ENCODE measurements at regions not wholly inside any gene's neighbourhood (a gene's known extent, or its start where the extent isn't known, plus 50 kb on each side); places are given as distances from the start of the nearest gene placed in this dataset.
A peak's percentile ranks its signal among the peaks of the same experiment; 100 is the strongest.

DNA sequence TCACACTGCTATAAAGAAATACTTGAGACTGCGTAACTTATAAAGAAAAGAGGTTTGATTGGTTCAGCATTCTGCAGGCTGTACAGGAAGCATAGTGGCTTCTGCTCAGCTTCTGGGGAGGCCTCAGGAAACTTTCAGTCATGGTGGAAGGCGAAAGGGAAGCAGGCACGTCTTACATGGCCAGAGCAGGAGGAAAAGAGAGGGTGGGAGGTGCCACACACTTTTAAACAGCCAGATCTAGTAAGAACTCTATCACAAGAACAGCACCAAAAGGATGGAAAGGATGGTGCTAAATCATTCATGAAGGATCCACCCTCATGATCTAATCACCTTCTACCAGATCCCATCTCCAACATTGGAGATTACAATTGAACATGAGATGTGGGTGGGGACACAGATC is 145.5 kb upstream of the OSR1 start:
- H3K4me1 ChIP-seq (ENCODE audit: control insufficient read depth, insufficient read depth, low read length): no peaks in the 10 kb centered on the region
- no peak overlapping the region for H3K4me3 ChIP-seq (ENCODE audit: low read depth, low read length)
- no peak overlapping the region for H3K27ac ChIP-seq (ENCODE audit: low read depth, low read length)
- no peaks in the 10 kb centered on the region for H3K36me3 ChIP-seq (ENCODE audit: control insufficient read depth, insufficient read depth, low read length)
- H3K9ac ChIP-seq (ENCODE audit: low read length): no peak overlapping the region
- no peaks in the 10 kb centered on the region for H3K9me3 ChIP-seq (ENCODE audit: control insufficient read depth, insufficient read depth, low read depth, low read length)
- no peaks in the 10 kb centered on the region for H3K27me3 ChIP-seq (ENCODE audit: control insufficient read depth, insufficient read depth, low read length)

DNA sequence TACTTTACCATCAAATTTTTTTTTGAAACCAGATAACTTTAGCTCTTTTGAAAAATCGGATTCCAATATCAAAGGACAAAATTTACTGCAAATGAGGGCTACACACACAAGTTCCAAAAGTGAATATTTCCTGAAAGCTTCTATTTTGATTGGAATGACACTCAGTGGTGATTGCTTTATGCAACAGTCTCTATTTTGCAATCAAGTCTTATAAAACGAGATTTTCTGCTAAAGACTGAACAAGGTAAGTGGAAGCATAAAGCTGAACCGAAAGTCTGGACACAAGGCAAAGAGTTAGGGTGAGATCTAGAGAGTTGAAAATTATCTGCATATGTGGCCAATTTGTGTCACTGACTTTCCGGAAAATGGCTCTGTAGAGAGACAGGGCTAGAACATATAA is 145.0 kb upstream of the OSR1 start:
- H3K27me3 ChIP-seq (ENCODE audit: control insufficient read depth, insufficient read depth, low read length): no peaks in the 10 kb centered on the region
- no peaks in the 10 kb centered on the region for H3K36me3 ChIP-seq (ENCODE audit: control insufficient read depth, insufficient read depth, low read length)
- no peak overlapping the region for H3K9ac ChIP-seq (ENCODE audit: low read length)
- no peaks in the 10 kb centered on the region for H3K4me1 ChIP-seq (ENCODE audit: control insufficient read depth, insufficient read depth, low read length)
- H3K4me3 ChIP-seq (ENCODE audit: low read depth, low read length): no peak overlapping the region
- H3K9me3 ChIP-seq (ENCODE audit: control insufficient read depth, insufficient read depth, low read depth, low read length): no peaks in the 10 kb centered on the region
- H3K27ac ChIP-seq (ENCODE audit: low read depth, low read length): no peak overlapping the region

DNA sequence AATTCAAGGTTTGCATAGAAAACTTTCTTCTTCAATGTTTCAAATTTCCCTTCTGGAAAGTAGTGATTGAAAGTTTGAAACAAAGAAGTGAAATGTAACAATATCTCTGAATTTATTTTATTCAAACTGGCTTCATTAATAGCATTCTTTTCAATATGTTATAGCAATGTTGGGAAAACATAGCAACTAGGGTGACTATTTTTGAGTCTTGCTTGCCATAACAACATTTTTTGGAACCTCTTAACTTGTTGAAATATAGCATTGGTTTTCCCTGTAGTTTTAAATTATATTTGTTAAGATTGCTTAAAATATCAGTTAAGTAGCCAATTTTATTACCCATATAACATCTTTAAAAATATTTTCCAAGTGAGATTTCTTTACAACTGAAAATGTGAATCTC is 141.7 kb upstream of the OSR1 start:
- no peak overlapping the region for H3K4me3 ChIP-seq (ENCODE audit: low read depth, low read length)
- H3K9ac ChIP-seq (ENCODE audit: low read length): no peak overlapping the region
- H3K27me3 ChIP-seq (ENCODE audit: control insufficient read depth, insufficient read depth, low read length): no peaks in the 10 kb centered on the region
- H3K27ac ChIP-seq (ENCODE audit: low read depth, low read length): no peak overlapping the region
- no peaks in the 10 kb centered on the region for H3K9me3 ChIP-seq (ENCODE audit: control insufficient read depth, insufficient read depth, low read depth, low read length)
- no peaks in the 10 kb centered on the region for H3K36me3 ChIP-seq (ENCODE audit: control insufficient read depth, insufficient read depth, low read length)
- no peaks in the 10 kb centered on the region for H3K4me1 ChIP-seq (ENCODE audit: control insufficient read depth, insufficient read depth, low read length)

DNA sequence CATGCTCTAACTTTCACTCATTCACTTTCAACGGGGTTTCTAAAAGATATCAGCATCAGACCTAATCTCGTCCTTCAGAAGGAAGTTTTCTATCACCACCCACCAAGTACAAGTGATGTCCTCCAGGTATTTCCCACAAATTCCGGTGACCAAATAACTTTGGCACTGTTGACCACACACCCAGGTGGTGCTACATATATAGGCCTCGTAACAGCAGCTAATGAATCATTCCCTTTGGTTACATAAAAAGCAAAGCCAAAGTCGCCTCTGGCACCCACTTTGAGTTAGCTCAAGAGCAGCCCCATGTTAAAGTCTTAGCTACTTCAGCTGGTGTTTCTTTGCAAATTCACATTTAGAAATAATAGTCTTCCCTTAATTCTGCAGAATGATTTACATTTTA is 138.2 kb upstream of the OSR1 start:
- H3K9ac ChIP-seq (ENCODE audit: low read length): no peak overlapping the region

DNA sequence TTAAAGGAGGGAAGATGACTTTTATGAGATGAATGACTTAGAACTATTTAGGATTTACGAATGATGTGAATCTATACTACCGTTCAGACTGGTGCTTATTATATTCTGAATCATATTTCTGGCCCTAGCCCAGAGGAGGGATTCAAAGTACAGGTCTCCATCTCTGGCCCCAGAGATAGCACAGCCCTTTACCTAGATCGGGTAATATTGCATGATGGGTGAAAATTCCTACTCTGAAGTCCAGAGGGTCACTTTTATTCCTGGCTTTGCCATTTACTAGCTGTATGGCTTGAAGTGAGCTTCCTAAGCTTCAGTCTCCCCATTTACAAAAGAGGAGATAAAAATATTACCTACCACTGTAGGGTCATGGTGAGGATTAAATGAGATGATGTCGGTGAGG is 135.8 kb upstream of the OSR1 start:
- Histone ChIP-seq H3K27me3 (ENCODE audit: control insufficient read depth, insufficient read depth, low read length) (no peaks in the 10 kb centered on the region), H3K9ac (ENCODE audit: low read length) (no peak overlapping the region), H3K36me3 (ENCODE audit: control insufficient read depth, insufficient read depth, low read length) (no peaks in the 10 kb centered on the region), H3K9me3 (ENCODE audit: control insufficient read depth, insufficient read depth, low read depth, low read length) (no peaks in the 10 kb centered on the region), H3K4me3 (ENCODE audit: low read depth, low read length) (no peak overlapping the region), H3K27ac (ENCODE audit: low read depth, low read length) (no peak overlapping the region), H3K4me1 (ENCODE audit: control insufficient read depth, insufficient read depth, low read length) (no peaks in the 10 kb centered on the region)

More for the DNA sequence above, 138.2 kb upstream of the OSR1 start:
- Histone ChIP-seq H3K27ac (ENCODE audit: low read depth, low read length) (no peak overlapping the region), H3K36me3 (ENCODE audit: control insufficient read depth, insufficient read depth, low read length) (no peaks in the 10 kb centered on the region), H3K4me3 (ENCODE audit: low read depth, low read length) (no peak overlapping the region), H3K27me3 (ENCODE audit: control insufficient read depth, insufficient read depth, low read length) (no peaks in the 10 kb centered on the region), H3K9me3 (ENCODE audit: control insufficient read depth, insufficient read depth, low read depth, low read length) (no peaks in the 10 kb centered on the region), H3K4me1 (ENCODE audit: control insufficient read depth, insufficient read depth, low read length) (no peaks in the 10 kb centered on the region)

DNA sequence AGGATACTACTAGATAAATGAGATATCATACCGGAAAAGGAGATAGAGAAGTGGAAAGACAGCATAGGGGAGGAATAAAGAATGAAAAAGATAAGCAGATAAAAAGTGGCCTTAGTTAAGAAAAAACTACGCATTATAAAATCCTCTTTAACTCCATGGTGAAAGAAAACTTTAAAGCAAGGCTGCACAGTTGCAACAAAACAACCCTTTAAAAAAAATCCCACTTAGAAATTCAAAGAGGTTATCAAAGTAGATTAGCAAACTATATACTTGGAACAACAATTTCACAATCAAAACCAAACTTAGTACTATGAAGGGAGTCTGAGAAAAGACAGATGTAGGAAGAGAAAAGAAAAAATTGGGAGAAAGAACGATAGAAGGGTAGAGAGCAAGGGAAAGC is 133.4 kb upstream of the OSR1 start:
- H3K4me1 ChIP-seq (ENCODE audit: control insufficient read depth, insufficient read depth, low read length): no peaks in the 10 kb centered on the region
- H3K36me3 ChIP-seq (ENCODE audit: control insufficient read depth, insufficient read depth, low read length): no peaks in the 10 kb centered on the region
- H3K9ac ChIP-seq (ENCODE audit: low read length): no peak overlapping the region
- H3K27ac ChIP-seq (ENCODE audit: low read depth, low read length): no peak overlapping the region
- no peak overlapping the region for H3K4me3 ChIP-seq (ENCODE audit: low read depth, low read length)
- H3K27me3 ChIP-seq (ENCODE audit: control insufficient read depth, insufficient read depth, low read length): no peaks in the 10 kb centered on the region
- no peaks in the 10 kb centered on the region for H3K9me3 ChIP-seq (ENCODE audit: control insufficient read depth, insufficient read depth, low read depth, low read length)

DNA sequence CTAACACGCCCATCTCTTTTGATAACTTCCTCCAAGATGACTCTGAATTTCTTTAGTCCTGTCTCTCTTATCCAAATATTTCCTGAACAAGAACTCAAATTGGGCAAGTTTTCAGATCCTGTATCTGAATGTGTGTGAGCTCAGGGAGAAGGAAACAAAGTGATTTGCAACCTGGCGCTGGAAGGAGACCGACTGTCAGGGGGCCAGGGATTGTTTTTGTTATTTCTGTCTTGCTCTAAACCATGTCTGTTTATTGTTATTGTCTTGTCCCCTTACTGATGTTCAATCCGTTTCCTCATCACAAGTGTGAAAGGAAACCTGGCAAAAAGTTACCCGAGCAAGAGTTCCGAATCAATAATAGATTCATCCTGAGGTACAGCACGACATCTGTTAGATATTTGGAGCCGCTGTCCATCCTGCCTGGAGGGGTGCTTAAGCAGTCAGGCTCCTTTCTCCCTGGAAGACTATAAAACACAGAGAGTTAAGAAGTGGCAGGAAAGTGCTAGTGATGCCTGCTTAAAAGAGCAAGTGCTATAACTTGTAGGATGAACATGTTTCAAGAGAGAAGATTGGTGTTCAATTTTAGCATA is 132.5 kb upstream of the OSR1 start:
- no peak overlapping the region for H3K27ac ChIP-seq (ENCODE audit: low read depth, low read length)
- H3K9ac ChIP-seq (ENCODE audit: low read length): no peak overlapping the region
- no peaks in the 10 kb centered on the region for H3K36me3 ChIP-seq (ENCODE audit: control insufficient read depth, insufficient read depth, low read length)
- H3K4me3 ChIP-seq (ENCODE audit: low read depth, low read length): no peak overlapping the region
- no peaks in the 10 kb centered on the region for H3K9me3 ChIP-seq (ENCODE audit: control insufficient read depth, insufficient read depth, low read depth, low read length)
- no peaks in the 10 kb centered on the region for H3K4me1 ChIP-seq (ENCODE audit: control insufficient read depth, insufficient read depth, low read length)
- no peaks in the 10 kb centered on the region for H3K27me3 ChIP-seq (ENCODE audit: control insufficient read depth, insufficient read depth, low read length)

DNA sequence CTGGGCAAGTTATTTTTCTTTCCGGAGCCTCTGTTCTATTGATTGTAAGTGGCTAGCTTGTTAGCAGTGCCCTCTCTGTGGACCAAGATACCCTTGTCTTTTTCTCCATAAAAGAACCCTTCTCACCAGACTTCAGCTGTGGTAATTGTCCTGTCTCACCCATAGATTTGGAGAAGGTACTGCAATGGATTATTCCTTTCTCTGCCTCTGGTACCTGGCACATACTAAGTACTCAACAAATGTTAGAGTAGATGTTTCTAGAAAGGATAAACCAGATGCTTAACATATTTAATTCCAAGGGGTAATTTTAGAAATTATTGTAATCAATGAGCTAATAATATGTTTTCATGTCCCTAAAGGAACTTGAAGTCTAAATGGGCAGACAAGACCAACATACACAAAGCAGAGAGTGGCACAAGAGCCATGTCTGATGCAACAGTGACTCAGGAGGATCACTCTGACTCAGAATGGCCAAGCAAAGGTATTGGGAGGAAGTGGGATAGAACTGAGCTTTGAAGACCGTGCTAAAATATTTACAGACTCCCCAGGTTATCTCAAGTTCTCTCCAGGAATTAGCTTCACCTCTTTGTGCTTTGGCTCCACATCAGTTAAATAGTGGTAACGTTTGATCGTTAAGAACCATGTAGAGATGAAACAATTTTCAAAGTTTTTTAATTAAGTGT is 129.7 kb upstream of the OSR1 start:
- Histone ChIP-seq H3K9ac (ENCODE audit: low read length) (no peak overlapping the region), H3K27me3 (ENCODE audit: control insufficient read depth, insufficient read depth, low read length) (no peaks in the 10 kb centered on the region), H3K4me1 (ENCODE audit: control insufficient read depth, insufficient read depth, low read length) (no peaks in the 10 kb centered on the region), H3K9me3 (ENCODE audit: control insufficient read depth, insufficient read depth, low read depth, low read length) (no peaks in the 10 kb centered on the region), H3K36me3 (ENCODE audit: control insufficient read depth, insufficient read depth, low read length) (no peaks in the 10 kb centered on the region), H3K27ac (ENCODE audit: low read depth, low read length) (peak overlapping the region; percentile 39; the same call in 1 of the 2 replicates), H3K4me3 (ENCODE audit: low read depth, low read length) (no peak overlapping the region)

DNA sequence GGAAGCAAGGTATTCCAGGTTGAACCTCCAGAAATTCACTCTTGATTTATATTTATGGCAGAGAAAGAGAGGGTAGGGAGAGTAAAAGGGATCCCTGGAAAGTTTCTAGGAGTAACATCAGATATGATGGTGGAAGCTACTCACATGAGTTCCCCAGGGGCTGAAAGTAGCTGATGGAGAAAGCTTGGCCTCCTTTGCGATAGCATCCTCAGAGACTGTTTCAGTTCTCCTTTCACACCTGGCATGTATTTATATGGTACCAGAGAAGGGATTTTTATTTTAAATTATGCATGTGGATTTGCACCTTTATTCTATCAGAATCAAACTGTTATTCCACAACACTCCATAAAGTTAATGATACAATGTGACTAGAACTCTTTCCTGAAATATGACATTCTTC is 126.3 kb upstream of the OSR1 start:
- Histone ChIP-seq H3K9me3 (ENCODE audit: control insufficient read depth, insufficient read depth, low read depth, low read length) (no peaks in the 10 kb centered on the region), H3K4me3 (ENCODE audit: low read depth, low read length) (no peak overlapping the region), H3K4me1 (ENCODE audit: control insufficient read depth, insufficient read depth, low read length) (no peaks in the 10 kb centered on the region), H3K27ac (ENCODE audit: low read depth, low read length) (no peak overlapping the region), H3K9ac (ENCODE audit: low read length) (no peak overlapping the region), H3K27me3 (ENCODE audit: control insufficient read depth, insufficient read depth, low read length) (no peaks in the 10 kb centered on the region), H3K36me3 (ENCODE audit: control insufficient read depth, insufficient read depth, low read length) (no peaks in the 10 kb centered on the region)

DNA sequence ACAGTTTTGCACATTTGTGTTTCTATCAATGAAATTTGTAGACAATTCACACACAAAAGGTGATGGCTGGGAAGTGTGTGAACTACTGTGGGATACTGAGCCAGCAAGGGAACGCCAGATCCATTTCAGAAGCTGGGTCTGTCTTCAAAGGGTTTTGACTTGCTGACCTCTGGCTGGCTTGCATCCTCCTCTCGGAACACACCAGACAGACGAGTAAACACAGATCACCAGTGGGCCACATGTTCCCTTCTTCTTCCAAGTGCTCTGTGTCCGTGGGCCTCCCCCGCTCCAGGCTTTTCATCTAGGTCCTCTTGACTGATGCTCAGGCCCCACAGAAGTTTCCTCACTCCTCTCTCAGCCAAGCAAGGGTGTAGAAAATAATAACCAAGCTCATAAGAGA is 122.2 kb upstream of the OSR1 start:
- Histone ChIP-seq H3K27me3 (ENCODE audit: control insufficient read depth, insufficient read depth, low read length) (no peaks in the 10 kb centered on the region), H3K9me3 (ENCODE audit: control insufficient read depth, insufficient read depth, low read depth, low read length) (no peaks in the 10 kb centered on the region), H3K4me3 (ENCODE audit: low read depth, low read length) (no peak overlapping the region)

DNA sequence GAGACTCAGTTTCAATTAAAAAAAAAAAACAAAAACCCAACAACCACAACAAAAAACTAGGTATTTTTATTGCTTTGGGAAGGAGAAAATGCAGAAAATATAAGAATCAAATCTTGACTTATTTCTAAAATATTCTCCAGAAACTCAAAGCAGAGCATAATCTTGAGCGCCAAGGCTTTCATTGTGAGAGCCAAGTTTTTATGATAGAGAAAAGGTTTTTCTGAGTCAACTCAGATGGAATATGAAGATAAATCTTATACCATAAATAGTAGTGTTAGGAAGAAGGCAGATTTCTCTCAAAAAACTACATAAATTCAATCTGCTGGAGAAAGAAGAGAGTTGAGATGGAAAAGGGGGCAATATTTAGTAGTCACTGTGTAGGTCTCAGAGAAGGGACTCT is 121.2 kb upstream of the OSR1 start:
- Histone ChIP-seq H3K9ac (ENCODE audit: low read length) (no peak overlapping the region), H3K27me3 (ENCODE audit: control insufficient read depth, insufficient read depth, low read length) (no peaks in the 10 kb centered on the region), H3K27ac (ENCODE audit: low read depth, low read length) (no peak overlapping the region), H3K36me3 (ENCODE audit: control insufficient read depth, insufficient read depth, low read length) (no peaks in the 10 kb centered on the region), H3K9me3 (ENCODE audit: control insufficient read depth, insufficient read depth, low read depth, low read length) (no peaks in the 10 kb centered on the region), H3K4me1 (ENCODE audit: control insufficient read depth, insufficient read depth, low read length) (no peaks in the 10 kb centered on the region), H3K4me3 (ENCODE audit: low read depth, low read length) (no peak overlapping the region)

More for the DNA sequence above, 122.2 kb upstream of the OSR1 start:
- Histone ChIP-seq H3K9ac (ENCODE audit: low read length) (no peak overlapping the region), H3K27ac (ENCODE audit: low read depth, low read length) (no peak overlapping the region), H3K36me3 (ENCODE audit: control insufficient read depth, insufficient read depth, low read length) (no peaks in the 10 kb centered on the region), H3K4me1 (ENCODE audit: control insufficient read depth, insufficient read depth, low read length) (no peaks in the 10 kb centered on the region)

Measured in HUES6 (cell line).